BJ (cell line): ENCODE measurements at regions not wholly inside any gene's neighbourhood (a gene's known extent, or its start where the extent isn't known, plus 50 kb on each side); places are given as distances from the start of the nearest gene placed in this dataset.

Experiments used
- CTCF ChIA-PET: fragments of 350-600 bp; formaldehyde crosslinking; extraction: SDS; loops from one replicate; lab custom pipeline; 2021; ENCODE audit warnings: antibody characterized with exemption, inconsistent platforms; lab: Yijun Ruan, JAX
- POLR2A ChIA-PET: fragments of 300-600 bp; sonication (Branson Sonifier 250); formaldehyde crosslinking; extraction: SDS; loops from one replicate; lab custom pipeline; 2021; ENCODE audit warnings: antibody characterized with exemption; lab: Charles Lee
- DNase-seq: peaks from one replicate; pipeline ENCODE4 v3.0.0-alpha.2; 2011; ENCODE audit warnings: low read depth
- H3K27me3 ChIP-seq: 2 replicates; pipeline ENCODE4 v1.6.0; 2011; ENCODE audit warnings: low read length; ENCODE audit not compliant: control insufficient read depth, insufficient read depth
- H3K36me3 ChIP-seq: 2 replicates; pipeline ENCODE4 v1.5.1; 2011; ENCODE audit warnings: low read length; ENCODE audit not compliant: control insufficient read depth, insufficient read depth
- H3K4me3 ChIP-seq: 2 replicates; pipeline ENCODE4 v1.5.1; 2011; ENCODE audit warnings: low read depth, mild to moderate bottlenecking, control low read depth, low read length
- CTCF ChIP-seq: IDR thresholded peaks from 2 replicates; pipeline ENCODE4 v1.5.1; 2011; ENCODE audit warnings: low read depth, mild to moderate bottlenecking, control low read depth, inconsistent platforms, low read length, moderate library complexity; ENCODE audit not compliant: insufficient read depth

DNA sequence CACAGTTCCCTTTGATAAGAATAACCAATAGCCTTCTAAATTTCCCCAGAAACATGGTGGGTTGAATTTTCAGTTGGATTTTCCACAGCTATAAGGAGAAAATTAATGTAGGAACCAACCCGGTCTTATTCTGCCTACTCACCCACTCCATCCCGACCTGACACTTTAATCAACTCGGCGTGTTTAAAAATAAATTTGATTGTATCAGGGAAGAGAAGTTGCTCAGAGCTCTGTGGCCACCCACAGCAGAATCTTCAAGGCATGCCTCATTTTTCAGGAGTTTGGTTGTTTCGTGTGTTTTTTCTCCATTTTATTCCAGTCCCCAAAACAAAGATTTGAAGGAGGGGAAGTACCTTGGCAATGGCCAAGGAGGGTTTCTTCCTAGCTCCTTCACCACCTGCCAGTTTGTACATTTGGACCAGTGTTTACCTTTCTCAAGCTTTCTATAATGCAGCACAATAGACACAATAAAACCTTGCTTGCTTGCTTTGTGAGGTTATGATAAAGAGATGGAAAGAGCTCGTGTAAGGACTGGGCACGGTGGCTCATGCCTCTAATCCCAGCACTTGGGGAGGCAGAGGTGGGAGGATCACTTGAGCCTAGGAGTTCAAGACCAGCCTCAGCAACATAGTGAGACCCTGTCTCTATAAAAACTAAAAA is 297.2 kb upstream of the JARID2 start:
- CTCF ChIA-PET = no interaction called here
- H3K36me3 ChIP-seq = no peaks in the 10 kb centered on the region
- peaks cover 2% of the 10 kb centered on the region; the same call in 1 of the 2 replicates for H3K27me3 ChIP-seq

GRCh38 chr6:14950103-14950969 is 295.5 kb upstream of the JARID2 start:
- CTCF ChIA-PET = no interaction called here
- no peak overlapping the region for H3K4me3 ChIP-seq
- POLR2A ChIA-PET = no interaction called here

More for the DNA sequence above, 297.2 kb upstream of the JARID2 start:
- DNase-seq = no peak
- no peak for TF ChIP-seq CTCF
- H3K4me3 ChIP-seq = no peak overlapping the region
- POLR2A ChIA-PET = interaction anchor here (0.6 kb wide), 1 partner anchor 247 kb away, joined by 3 read pairs; no protein-coding TSS in a partner anchor

GRCh38 chr6:14950970-14951276 is 294.9 kb upstream of the JARID2 start:
- no peak for DNase-seq
- Histone ChIP-seq H3K4me3 (no peak overlapping the region), H3K27me3 (no peaks in the 10 kb centered on the region), H3K36me3 (no peaks in the 10 kb centered on the region)
- POLR2A ChIA-PET = no interaction called here
- TF ChIP-seq CTCF = no peak
- CTCF ChIA-PET = no interaction called here

More at GRCh38 chr6:14950103-14950969, 295.5 kb upstream of the JARID2 start:
- no peak for TF ChIP-seq CTCF
- no peaks in the 10 kb centered on the region for H3K36me3 ChIP-seq
- peaks cover 2% of the 10 kb centered on the region; the same call in 1 of the 2 replicates for H3K27me3 ChIP-seq
- no peak for DNase-seq

DNA sequence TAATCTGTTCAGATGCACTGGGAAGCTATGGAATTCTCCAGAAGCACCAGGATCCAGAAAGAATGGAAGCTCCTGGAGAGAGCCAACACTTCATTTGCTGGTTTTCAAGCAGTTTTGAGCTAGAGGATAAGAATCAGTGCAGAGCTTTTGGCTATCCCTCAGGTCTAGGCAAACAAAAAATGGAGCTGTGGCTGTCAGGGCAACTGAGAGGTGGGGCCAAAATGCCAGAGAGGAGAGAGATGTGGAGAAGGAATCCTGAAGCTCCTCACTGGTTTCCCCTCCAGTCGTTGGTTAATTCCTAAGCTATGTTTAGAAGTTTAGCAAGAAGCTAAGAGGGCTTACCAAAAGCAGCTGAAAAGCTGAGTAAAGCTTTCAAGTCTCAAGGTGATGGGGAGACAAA is 294.2 kb upstream of the JARID2 start:
- ChIA-PET POLR2A (interaction anchor here (0.5 kb wide), 1 partner anchor 291 kb away, joined by 3 read pairs; no protein-coding TSS in a partner anchor), CTCF (interaction anchor here (0.7 kb wide), 1 partner anchor 77 kb away, joined by 3 read pairs; no protein-coding TSS in a partner anchor)
- no peak for TF ChIP-seq CTCF
- no peaks in the 10 kb centered on the region for H3K36me3 ChIP-seq
- no peak overlapping the region for H3K4me3 ChIP-seq
- H3K27me3 ChIP-seq = no peaks in the 10 kb centered on the region
- no peak for DNase-seq

DNA sequence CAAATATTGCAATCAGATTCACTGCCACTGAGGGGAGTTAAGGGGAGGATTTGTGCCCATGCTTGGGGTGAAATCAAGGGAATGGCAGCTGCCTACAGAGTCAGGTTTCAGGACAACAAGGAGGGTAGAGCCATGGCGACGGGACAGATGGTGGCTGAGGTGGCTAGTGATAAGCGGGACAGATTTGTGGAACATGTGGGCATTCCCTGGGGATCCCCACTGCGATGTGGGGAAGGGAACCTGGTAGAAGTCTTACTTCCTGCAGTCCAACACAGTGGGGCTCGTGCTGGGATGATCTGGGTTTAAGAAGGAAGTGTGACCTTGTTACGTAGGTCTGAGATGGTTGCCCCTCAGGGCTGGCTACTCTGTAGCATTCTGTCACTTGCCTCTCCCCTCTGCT is 292.0 kb upstream of the JARID2 start:
- no peak overlapping the region for H3K4me3 ChIP-seq
- ChIA-PET POLR2A (no interaction called here), CTCF (interaction anchor here (0.6 kb wide), 1 partner anchor 48 kb away, joined by 3 read pairs; no protein-coding TSS in a partner anchor)
- no peak for DNase-seq
- H3K36me3 ChIP-seq = no peaks in the 10 kb centered on the region
- H3K27me3 ChIP-seq = no peaks in the 10 kb centered on the region
- TF ChIP-seq CTCF = no peak
